ENCODE measurements at regions not wholly inside any gene's neighbourhood (a gene's known extent, or its start where the extent isn't known, plus 50 kb on each side); places are given as distances from the start of the nearest gene placed in this dataset.

- TF ChIP-seq ATF6 (CRISPR knock-in tag; IDR thresholded peaks at IDR 0.05) (no peak), CREB1 (IDR thresholded peaks at IDR 0.05) (no peak), CREB1 (CRISPR knock-in tag; IDR thresholded peaks at IDR 0.05) (no peak), ZNF217 (CRISPR knock-in tag; IDR thresholded peaks at IDR 0.05) (no peak)
These were observed 319.6 kb downstream of the GPATCH2 start (continued) for GRCh38 chr1:217311269-217311668.

GRCh38 chr1:217281332-217281731 lies 349.6 kb downstream of the GPATCH2 start:
- 0% methylated on average over 1 of the region's 1 CpG for WGBS (ENCODE audit: insufficient coverage, low coverage, missing lambda C conversion rate)
- Histone ChIP-seq H3K4me1 (replicated peaks in 1 of 2; ENCODE audit: control insufficient read depth in 2 of 2, insufficient read depth in 2 of 2, low read length in 2 of 2) (no peaks in the 10 kb centered on the region), H3K4me2 (ENCODE audit: insufficient read depth, low read length) (no peak overlapping the region), H3K9me1 (ENCODE audit: control insufficient read depth, insufficient read depth, low read length) (no peaks in the 10 kb centered on the region), H3K36me3 (ENCODE audit: control insufficient read depth, insufficient read depth, low read length) (no peaks in the 10 kb centered on the region), H4K20me1 (replicated peaks; ENCODE audit: control insufficient read depth, insufficient read depth, low read length) (no peaks in the 10 kb centered on the region), H3K27ac (ENCODE audit: extremely low read depth, low read depth, low read length) (no peak overlapping the region), H3K9ac (ENCODE audit: insufficient read depth in 1 of 2, low read depth in 2 of 2, low read length in 2 of 2) (no peak overlapping the region), H3K79me2 (ENCODE audit: control insufficient read depth, insufficient read depth, low read length) (no peaks in the 10 kb centered on the region), H3K4me3 (no peak overlapping the region), H3K27me3 (ENCODE audit: control insufficient read depth in 2 of 2, insufficient read depth in 2 of 2, low read length in 2 of 2) (no peaks in the 10 kb centered on the region), H2AFZ (ENCODE audit: low read depth, low read length) (no peak overlapping the region), H3K9me3 (replicated peaks; ENCODE audit: control insufficient read depth, insufficient read depth, low read depth, low read length) (no peaks in the 10 kb centered on the region)
- intact Hi-C loops (cut with micrococcal nuclease) (no loop called here), in situ Hi-C loops (cut with MboI) (no loop called here)
- no peak for FAIRE-seq
- no peak for TF ChIP-seq POLR3G (IDR thresholded peaks at IDR 0.05; ENCODE audit: extremely low read depth, insufficient read length, insufficient replicate concordance)
- peak; percentile 83 for TF ChIP-seq TFE3 (CRISPR knock-in tag; IDR thresholded peaks at IDR 0.05)
- TF ChIP-seq ETS1 (conservative IDR thresholded peaks at IDR 0.05; ENCODE audit: control insufficient read depth, low read depth, low read length) = no peak
- no TSS peak for BruUV-seq (replicated peaks)
- no peak for DNase-seq (ENCODE audit: extremely low read depth in 1 of 4, low spot score in 3 of 4)
- POLR2A ChIA-PET = no interaction called here
- ATAC-seq = no peak
- CTCF ChIA-PET (ENCODE audit: low intra/inter-chr PET ratio) = no interaction called here
